Stimulated activated CD4-positive, alpha-beta T cell treated with anti-CD3 and anti-CD28 coated beads, Interleukin-15, amount 100 ng/mL, for 48 hours (primary cell): ENCODE measurements at regions not wholly inside any gene's neighbourhood (a gene's known extent, or its start where the extent isn't known, plus 50 kb on each side); places are given as distances from the start of the nearest gene placed in this dataset.
"Not testable (repeated sequence)": the region's sequence is repeated elsewhere in the genome, so short reads cannot be mapped to it uniquely, and the experiment has no call there.

Source experiments
- DNase-seq, 2 donors: peaks; one replicate each; pipeline ENCODE4 v3.0.0-alpha.2; 2020; ENCODE audit warnings: low read depth in 2 of 2

DNA sequence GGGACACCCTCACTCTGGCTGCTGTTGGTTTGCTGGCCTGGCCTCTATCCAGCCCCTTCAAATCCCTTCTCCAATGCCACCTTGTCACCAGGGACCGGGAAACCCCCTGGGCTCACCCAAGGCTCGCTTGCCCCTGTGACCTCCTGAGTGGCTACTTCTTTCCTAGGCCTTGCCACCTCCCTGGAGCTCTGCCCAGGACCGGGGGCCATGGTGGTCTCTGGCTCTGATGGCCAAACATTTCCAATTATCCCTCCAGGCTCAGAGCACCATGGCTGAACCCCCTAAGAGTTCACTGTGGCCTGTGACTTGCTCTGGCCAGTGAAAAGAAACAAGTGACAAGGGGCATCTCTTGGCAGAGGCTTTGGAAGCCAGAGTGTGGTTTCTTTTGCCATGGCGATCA, 237.6 kb downstream of the TFCP2L1 start:
- DNase-seq = no peak

DNA sequence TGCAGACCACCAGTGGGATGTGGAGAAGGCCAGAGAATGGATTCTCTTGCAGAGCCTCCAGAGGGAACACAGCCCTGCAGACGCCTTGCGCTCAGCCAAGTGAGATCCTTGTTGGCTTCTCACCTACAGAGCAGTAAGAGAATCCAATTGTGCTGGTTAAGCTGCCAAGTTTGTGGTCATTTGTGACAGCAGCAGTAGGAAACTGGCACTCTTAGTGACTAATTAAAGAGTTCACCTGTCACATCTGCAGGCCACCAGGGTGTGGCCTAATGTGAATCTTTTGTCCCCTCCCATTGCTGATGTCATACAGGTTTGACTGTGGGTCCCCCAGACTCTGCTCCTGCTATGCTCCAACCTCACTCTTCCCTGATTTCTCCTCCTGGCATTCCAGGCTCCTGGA, 235.9 kb downstream of the TFCP2L1 start:
- no peak for DNase-seq

DNA sequence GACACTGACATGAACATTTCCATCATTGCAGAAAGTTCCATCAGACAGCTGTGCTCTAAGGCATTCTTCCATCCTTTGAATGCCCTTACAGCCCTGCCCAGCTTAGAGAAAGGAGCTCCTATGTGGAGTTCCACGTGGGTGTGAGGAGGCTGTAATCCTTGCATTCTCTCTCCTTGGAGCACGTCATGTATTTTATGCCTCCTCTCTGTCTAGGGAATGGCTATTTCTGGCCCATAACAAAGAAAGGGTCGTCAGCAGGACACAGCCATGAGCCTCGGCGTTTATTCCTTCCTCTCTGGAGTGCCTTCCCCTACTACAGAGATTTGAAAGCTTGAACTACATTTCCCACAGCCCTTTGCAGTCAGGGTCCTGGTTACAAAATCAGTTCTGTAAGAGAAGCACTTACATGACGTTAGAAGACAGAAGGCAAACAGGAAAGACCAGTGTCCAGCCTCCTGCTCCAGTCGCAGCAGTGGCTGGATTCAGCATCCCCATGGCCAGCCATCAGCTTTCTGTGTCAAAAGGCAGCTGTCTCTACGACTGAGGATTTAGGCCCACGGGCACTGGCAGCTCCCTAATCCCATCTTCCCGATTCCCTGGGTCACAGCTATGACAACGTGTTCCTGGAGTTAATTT, 234.9 kb downstream of the TFCP2L1 start:
- no peak for DNase-seq

DNA sequence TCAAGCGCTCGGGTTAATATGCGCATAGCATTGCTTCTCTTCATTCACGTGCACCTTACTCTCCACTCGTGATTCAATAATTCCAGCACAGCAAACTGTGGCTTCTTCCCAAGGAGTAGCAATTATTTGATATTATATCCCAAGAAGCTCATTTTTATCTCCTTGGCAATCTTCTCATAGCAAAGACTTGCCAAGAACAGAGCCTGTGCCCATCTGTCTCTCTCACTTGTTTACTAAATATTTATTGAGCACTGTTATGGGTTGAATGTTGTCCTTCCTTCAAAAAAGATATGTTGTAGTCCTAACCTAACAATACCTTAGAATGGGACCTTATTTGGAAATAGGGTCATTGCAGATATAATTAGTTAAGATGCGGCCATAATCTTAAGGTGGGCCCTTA, 233.7 kb downstream of the TFCP2L1 start:
- DNase-seq = no peak

DNA sequence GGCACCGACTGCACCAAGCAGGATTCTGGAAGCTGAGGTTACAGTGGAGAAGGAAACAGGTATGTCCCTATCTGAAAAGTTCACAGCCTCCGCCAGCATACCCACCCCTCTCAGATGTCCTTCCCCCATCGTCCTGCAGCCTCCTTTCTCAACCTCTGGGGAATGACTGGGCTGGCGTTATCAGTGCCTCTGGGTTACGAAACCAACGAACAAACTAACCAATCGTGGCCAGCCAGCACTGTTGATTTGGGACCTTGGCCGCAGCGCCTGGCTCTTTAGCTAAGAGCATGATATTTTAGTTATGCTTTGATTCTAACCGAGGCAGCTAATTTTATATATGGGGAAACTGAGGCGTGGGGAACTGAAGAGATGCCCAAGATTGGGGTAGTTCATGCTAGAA, 233.0 kb downstream of the TFCP2L1 start:
- DNase-seq = no peak

DNA sequence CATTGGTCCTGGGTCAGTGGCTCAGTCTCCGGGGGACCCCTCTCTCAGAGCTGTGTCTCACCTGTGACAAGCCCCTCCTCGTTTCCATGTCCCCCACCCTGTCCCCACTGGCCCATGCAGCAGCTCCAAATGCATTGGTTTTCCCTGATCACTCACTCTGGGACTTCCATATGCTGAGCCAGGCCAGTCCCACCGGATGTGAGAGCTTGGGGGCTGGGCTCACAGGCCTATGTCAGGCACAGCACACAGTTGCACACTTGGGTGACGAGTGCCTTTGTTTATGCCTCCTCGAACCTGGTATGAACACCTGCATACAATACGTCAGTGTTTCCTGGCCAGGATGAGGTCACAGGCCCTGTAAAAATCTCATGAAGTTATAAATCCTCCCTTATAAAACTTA, 232.5 kb downstream of the TFCP2L1 start:
- DNase-seq = no peak

DNA sequence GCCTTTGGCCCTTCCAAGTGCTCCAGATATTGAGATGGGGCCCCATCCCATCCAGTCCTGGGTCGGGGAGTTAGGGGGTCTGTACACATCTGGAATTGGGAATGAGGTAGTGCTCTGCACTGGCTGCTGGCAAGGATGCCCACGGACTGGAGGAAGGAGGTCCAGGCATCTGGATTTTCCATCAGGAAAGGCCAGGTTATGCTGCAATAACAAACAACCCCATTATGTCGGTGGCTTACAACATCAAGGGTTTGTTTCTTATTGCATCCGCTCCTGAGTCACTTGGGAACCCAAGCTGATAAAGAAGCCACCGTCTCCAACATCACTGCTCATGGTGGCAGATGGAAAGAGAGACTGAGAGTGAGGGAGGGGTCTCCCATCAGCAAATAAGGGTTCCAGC, 229.9 kb downstream of the TFCP2L1 start:
- DNase-seq = no peak

DNA sequence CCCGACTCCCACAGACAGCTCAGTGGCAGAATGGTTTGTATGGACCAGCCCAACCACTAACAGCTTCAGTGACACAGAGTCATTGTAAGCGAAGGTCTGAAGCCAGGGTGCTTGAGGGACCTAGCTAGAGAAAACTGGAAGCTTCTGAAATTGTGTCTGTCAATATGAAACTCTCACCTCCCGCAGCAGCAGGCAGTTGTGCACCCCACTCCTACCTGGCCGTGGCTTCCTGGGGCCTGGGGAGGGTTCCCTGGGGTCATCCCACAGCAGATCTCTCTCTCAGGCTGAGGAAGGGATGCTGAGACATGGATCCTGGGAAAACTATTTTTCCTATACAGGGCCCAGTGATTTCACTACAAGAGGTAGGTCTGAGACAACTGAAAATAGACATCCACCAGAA, 229.5 kb downstream of the TFCP2L1 start:
- no peak for DNase-seq

DNA sequence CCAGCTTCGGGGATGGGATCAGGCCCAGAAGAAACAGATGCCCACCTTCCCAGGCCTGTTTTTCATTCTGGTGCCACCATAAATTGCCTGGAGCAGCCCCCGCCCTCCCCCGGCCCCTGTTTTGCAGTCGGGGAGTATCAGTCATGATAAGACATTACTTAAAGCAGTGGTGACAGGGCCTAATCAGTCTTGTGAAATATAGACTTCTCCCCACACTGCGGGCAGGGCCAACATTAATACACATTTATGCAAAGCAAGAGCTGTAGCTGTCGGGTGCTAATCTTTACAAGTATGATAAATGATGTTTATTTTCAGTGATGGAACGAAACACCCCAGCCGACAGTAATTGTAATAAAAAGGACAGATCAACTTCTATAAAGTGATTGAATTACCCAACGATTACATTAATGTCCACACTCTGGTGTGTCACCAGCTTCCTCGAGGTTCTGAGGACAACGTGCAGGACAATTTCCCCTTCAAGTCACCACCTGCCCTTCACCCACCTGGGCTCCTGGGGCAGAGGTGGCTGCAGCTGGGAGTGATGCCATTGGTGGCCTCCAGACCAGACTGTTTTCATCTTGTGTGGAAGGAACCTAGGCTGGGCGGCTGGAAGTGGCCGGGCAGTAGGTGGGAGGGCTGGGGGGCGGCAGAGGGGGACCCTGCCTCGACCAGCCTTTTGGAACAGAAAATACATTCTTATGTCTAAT, 226.0 kb downstream of the TFCP2L1 start:
- no peak for DNase-seq

DNA sequence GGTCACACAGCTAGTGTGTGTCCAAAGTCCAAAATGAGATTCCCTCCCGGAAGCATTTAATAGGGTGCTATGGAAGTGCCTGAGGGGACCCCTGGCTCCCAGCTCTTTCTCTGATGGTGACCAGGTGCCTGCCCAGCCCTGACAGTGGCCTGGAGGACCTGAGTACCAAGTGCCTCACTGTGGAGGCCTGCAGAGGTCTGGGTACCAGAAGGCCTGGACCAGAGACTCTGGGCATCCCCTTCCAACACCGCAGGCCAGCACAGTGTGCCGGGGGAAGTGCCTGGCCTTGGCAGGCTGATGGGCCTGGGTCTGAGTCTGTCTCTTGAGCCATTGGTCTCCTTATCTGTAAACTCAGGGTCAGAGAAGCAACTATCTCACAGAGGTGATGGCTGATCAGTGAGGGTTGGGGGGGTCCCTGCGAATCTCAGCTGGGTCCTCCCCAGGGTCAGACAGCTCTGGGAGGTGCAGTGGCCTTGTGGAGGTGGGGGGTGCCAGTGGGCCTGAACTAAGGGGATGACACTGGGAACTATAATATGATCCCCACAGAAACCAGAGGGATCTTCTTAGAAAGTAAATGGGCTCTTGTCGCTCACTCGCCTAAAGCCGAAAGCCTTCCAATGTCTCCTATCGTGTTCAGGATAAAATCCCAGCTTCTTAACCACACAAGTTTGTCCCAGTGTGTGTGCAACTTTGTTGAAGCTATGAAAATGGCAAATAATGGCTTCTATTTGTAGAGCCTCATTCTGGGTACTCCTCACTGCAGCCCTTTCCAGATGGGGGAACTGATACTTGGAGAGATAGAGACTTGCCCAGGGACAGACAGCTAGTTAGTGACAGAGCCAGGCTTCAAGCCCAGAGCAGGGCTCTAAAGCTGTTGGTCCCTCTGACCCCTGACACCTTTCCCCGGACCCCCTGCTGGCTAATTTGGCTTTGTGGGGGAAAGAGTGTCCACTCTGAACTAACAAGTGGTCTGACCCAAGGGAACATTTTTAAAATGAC, 225.1 kb downstream of the TFCP2L1 start:
- DNase-seq = no peak

DNA sequence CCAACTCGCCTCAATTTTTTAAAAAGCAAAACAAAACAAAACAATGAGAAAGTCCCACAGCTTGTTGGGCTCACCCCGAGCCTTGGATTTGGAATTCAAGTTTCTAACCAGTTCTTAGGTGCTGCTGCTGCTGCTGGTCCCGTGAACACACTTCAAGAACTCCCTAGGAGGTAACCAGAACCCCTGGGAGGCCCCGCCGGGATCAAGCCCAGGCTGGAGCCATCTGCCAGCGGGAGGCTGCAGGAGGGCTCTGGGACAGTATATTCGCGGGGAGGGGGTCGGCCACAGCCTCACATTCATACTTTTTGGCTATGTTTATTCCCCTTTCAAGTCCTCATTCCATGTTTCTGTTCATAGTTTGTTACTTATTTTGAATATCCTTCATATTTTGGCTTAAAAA, 223.4 kb downstream of the TFCP2L1 start:
- no peak for DNase-seq

DNA sequence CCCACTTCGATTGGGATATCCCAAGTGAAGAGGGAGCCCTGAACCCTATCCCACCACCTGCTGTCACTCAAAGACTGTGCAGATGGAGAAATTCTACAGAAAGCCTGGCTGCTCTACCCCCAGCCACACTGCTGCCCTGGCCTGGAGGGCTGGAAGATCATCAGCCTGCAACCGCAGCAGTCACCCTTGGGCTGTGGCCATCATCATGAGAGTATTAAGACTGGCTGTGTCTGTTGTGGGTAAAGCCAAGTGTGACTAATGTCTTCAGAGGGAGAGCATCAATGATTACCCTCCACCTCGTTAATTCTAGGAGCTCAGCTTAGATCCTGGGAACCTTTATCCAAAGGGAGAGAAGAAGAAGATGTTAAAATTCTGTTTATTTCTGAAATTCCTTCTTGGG, 221.5 kb downstream of the TFCP2L1 start:
- DNase-seq = no peak

DNA sequence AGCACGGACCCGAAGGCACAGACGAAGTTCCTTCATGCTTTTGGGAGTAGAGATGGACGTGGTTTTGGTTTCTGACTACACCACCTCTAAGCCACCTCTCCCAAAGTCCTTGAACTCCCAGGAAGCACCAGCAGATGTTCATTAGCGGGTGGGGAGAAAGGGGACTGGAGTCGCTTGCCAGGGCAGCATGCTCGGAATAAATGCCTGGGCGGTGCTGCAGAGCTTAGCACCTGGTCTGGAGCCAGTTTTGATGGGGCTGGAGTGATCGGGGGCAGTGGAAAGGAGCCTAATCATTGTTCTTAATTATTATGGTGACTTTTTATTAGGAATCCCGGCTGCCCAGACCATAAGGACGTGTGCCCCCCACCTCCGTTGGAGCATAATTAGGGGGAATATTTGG, 220.8 kb downstream of the TFCP2L1 start:
- no peak for DNase-seq

DNA sequence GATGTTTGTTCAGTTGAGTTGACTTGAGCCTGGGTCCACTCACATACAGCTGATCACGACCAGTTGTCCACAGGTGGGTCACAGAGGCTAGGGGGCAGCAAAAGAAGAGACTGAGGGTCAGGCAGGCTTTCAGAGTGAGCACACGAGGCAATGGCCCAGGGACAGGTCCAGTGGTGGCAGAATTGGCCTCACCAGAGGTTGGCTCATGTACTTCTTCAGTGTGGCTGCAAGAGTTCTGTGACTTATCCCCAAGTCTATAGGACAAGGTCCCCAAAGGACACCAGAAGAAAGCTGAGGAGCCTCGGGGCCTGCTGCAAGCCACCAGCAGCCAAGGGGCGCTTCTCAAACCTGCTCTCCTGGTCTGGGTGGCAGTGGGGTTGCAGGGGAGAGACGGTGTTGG, 219.8 kb downstream of the TFCP2L1 start:
- no peak for DNase-seq

DNA sequence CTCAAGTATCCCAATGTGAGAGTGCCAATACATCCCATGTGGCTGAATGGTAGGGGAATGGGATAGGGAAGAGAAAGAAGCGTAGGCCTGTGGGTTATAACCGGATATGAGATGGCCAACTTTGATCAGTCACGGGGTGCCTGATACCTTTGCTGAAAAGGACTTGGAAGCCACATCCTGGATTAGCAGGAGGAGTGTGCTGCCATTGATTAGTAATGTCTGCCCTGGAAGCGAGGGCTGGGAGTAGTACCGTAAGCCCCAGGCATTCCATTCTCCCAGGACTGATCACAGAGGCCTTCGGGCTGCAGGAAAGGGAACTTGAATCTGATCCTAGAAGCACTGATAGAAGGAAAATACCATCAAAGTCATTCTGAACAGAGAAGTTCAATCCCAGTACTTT, 218.5 kb downstream of the TFCP2L1 start:
- DNase-seq = no peak

DNA sequence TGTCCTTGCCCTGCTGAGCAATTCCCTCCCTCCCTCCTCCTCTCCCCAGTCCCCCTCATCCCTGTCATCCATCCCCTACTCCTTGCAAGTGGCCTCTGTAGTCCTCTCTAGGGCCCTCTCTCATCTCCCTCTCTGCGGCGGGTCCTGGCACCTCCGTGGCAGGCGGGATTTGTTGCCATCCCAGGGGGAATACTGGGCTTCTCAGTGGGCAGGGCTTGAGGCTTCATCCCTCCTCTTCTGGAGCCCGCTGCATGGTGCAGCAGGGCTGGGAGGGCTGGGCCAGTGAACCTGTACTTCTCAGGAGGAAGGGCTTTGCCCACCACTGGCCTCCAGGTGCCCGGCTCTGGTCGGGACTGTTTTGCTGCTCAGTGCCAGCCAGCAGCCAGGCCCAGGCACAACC, 216.2 kb downstream of the TFCP2L1 start:
- no peak for DNase-seq

DNA sequence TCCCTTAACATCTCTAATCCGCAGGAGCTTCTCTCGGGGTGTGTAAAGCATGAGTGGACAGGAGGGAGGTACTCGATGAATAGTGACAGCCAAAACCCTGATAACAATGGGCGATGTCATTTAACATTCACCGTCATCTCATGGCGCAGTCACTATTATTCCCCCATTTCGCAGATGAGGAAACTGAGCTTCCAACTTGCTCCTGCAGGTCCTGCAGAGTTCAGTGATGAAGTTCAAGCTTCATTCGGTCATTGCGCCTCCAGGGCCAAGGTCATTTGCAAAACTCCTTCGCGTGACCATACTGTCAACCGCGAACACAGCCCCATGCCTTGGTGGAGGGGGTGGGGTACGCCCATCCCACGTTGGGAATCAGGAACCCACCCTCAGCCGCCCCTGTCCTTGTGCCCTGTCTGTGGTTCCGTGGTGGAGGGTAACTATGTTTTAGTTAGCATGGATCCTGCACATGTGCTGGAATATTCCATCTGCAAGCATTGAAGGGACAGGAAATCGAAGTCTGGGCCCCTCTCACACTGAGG, 215.5 kb downstream of the TFCP2L1 start:
- DNase-seq = no peak

DNA sequence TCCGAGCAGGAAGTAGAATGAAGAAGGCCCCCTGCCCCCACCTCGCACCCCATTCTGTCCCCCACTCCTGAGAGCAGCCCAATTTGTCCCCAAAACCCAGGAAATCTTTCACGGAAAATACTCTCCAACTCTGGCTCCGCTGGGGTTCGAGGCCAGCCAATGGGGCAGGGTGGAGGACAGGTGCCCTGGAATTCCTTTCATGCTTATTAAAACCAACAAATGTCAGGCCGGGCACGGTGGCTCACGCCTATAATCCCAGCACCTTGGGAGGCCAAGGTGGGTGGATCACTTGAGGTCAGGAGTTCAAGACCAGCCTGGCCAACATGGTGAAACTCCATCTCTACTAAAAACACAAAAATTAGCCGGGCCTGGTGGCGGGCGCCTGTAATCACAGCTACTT, 214.9 kb downstream of the TFCP2L1 start:
- not testable (repeated sequence) for DNase-seq

DNA sequence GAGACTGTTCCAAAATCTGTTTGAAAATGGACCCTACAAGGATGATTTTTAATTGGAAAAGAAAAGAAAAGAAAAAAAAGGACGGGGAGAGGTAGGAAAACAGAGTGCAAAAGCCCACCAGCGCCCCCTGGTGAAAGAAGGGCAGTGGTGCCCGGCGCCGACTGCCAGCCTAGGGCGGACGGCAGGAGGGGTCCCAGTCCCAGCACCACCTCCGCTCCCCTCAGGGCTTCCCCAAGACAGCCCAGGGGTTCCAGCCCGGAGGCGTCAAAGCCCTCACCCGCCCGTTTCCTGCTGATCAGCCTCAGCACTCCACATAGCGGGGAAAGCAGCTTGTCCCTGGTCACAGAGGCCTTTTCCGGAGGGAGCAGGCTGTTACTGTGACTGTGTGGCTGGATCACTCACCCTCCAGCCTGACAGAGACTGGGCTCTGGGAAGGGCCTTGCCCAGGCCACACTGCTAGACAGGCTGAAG, 213.9 kb downstream of the TFCP2L1 start:
- DNase-seq = peak in 1 of 2 donors; percentile 35

DNA sequence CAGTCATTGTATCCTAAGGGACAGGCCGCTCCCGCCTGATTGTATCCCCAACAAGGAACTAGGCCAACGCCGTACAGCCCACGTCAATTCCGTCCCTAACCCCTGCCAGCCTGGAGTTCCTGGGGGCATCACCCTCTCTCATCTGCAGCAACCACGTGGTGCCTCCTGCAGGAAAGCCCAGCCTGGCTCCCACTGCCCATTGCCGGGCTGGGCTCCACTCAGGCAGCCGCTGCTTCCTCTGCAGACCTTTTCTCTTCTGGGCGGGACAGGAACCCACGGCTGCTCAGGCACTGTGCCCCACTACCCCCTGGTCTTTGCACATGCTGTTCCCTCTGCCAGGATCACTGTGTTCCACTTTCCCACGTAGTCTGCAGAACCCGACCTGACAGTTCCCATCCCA, 212.2 kb downstream of the TFCP2L1 start:
- DNase-seq = no peak

DNA sequence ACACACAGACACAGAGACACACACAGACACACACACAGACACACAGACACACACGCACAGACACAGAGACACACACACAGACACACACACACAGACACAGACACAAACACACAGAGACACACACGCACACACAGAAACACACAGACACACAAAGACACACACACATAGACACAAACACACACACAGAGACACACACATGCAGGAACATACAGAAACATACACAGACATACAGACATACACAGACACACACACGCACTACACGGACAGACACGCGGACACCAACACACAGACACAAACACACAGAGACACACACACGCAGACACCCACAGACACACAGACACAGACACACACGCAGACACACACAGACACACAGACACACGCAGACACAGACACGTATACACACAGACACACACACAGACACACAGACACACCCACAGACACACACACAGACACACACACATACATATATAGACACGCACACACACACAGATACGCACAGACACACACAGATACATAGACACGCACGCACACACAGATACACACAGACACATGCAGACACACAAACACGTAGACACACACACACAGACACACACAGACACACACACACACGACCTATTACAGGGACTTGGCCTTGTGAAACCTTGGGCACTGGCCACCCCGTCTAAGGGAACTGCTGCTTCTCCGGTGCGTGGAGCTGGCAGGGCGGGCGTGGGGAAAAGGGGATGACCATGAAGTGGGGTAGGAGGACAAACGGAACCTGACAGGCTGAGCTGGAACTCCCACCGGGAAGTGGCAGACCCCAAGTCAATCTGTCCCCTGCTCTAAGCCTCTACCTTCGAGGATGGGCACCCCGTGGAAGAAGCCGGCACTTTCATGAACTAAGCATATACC, 211.4 kb downstream of the TFCP2L1 start:
- no peak for DNase-seq
